OCI-LY1 (cell line): ENCODE measurements at regions not wholly inside any gene's neighbourhood (a gene's known extent, or its start where the extent isn't known, plus 50 kb on each side); places are given as distances from the start of the nearest gene placed in this dataset.

Experiments used
- H2AFZ ChIP-seq: fragments of 200-600 bp; sonication (generic), shearing (Covaris generic); 2 replicates; pipeline ENCODE4 v1.6.0; 2014; ENCODE audit warnings: antibody characterized with exemption, mild to moderate bottlenecking, low read length
- H3F3A ChIP-seq: fragments of 200-600 bp; sonication (generic), shearing (Covaris generic); 2 replicates; pipeline ENCODE4 v1.6.0; 2014; ENCODE audit warnings: mild to moderate bottlenecking, antibody characterized with exemption, low read length, moderate library complexity; ENCODE audit not compliant: insufficient read depth
- H3K27ac ChIP-seq: fragments of 200-600 bp; sonication (generic); 2 replicates; pipeline ENCODE4 v1.5.1; 2014; ENCODE audit warnings: low read length, mixed run types, mild to moderate bottlenecking, low read depth; ENCODE audit not compliant: poor library complexity, severe bottlenecking
- H3K27me3 ChIP-seq: fragments of 200-600 bp; sonication (generic); 2 replicates; pipeline ENCODE4 v1.6.0; 2014; ENCODE audit warnings: antibody characterized with exemption, mild to moderate bottlenecking, low read length, moderate library complexity; ENCODE audit not compliant: insufficient read depth
- H3K36me3 ChIP-seq: fragments of 200-600 bp; sonication (generic); 2 replicates; pipeline ENCODE4 v1.6.1; 2014; ENCODE audit warnings: mild to moderate bottlenecking, antibody characterized with exemption, low read length, moderate library complexity, mixed read lengths; ENCODE audit not compliant: insufficient read depth
- H3K4me1 ChIP-seq: fragments of 200-600 bp; sonication (generic); 2 replicates; pipeline ENCODE4 v1.5.1; 2014; ENCODE audit warnings: mild to moderate bottlenecking, low read length, moderate library complexity; ENCODE audit not compliant: insufficient read depth, severe bottlenecking
- H3K4me2 ChIP-seq: fragments of 200-600 bp; sonication (generic), shearing (Covaris generic); 2 replicates; pipeline ENCODE4 v1.6.1; 2014; ENCODE audit warnings: low read length
- H3K4me3 ChIP-seq: fragments of 200-600 bp; sonication (generic); 2 replicates; pipeline ENCODE4 v1.5.1; 2014; ENCODE audit warnings: low read length, low read depth, mild to moderate bottlenecking, mixed read lengths; ENCODE audit not compliant: poor library complexity, severe bottlenecking
- H3K79me2 ChIP-seq: fragments of 200-600 bp; shearing (Covaris generic); 2 replicates; pipeline ENCODE4 v1.6.1; 2016; ENCODE audit warnings: mixed run types, low read length, mixed read lengths; ENCODE audit not compliant: insufficient read depth
- H3K9ac ChIP-seq: fragments of 200-600 bp; sonication (generic), shearing (Covaris generic); 2 replicates; pipeline ENCODE4 v1.6.1; 2014; ENCODE audit warnings: mild to moderate bottlenecking, low read length, mixed read lengths
- H3K9me2 ChIP-seq: fragments of 200-600 bp; sonication (generic), shearing (Covaris generic); 2 replicates; pipeline ENCODE4 v1.6.1; 2014; ENCODE audit warnings: low read depth, mild to moderate bottlenecking, low read length, mixed read lengths
- H3K9me3 ChIP-seq: fragments of 200-600 bp; shearing (Covaris generic); 2 replicates; pipeline ENCODE4 v1.6.1; 2014; ENCODE audit warnings: low read length, mixed read lengths
- H4K20me1 ChIP-seq: fragments of 200-600 bp; sonication (generic), shearing (Covaris generic); 2 replicates; pipeline ENCODE4 v1.6.0; 2016; ENCODE audit warnings: mild to moderate bottlenecking, low read length; ENCODE audit not compliant: insufficient read depth
- CTCF ChIP-seq: fragments of 200-600 bp; sonication (generic), shearing (Covaris generic); IDR thresholded peaks from 2 replicates; pipeline ENCODE4 v1.5.1; 2017; ENCODE audit warnings: mild to moderate bottlenecking, antibody characterized with exemption, low read length, moderate library complexity, mixed read lengths
- EZH2 ChIP-seq: fragments of 200-600 bp; sonication (generic), shearing (Covaris generic); IDR thresholded peaks from 2 replicates; pipeline ENCODE4 v1.8.0; 2017; ENCODE audit warnings: borderline replicate concordance, mixed run types, mild to moderate bottlenecking, antibody characterized with exemption, low read length, moderate library complexity, mixed read lengths

DNA sequence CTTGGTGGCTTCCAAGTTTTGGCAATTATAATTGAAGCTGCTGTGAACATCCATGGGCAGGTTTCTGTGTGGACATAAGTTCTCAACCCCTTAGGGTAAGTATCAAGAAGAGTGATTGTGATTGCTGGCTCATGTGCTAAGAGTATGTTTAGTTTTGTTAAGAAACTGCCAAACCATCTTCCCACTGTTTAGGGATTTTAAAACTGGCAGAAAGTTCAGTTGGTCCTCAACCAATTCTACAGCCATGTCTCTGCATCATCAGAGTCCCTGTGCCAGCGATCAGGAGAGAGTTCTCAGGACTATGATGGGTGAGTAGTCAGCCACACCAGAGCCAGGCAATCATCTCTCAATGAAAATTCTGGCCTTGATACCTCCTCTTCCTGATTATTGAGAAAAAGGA lies 193.8 kb downstream of the ZC3H11B start:
- no peaks in the 10 kb centered on the region for H3F3A ChIP-seq
- no peak overlapping the region for H3K27ac ChIP-seq

DNA sequence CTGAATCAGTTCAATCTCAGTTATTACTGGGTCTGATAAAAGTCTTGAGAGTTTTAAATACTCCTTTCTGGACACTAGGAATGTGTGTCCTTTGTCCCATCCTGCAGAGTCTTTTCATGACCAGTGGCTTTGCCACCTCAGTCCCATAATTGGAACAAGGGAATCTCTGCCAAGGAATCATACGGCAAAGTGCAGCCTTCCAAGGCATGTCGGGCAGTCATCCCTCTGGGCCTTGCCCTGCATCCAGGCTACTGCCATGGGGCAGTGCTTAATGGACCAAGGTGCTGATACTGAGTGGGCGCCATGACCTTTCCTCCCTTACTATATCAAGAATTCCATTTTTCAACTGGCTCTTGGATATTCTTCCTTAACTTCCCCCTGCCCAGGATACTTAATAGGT lies 195.3 kb downstream of the ZC3H11B start:
- Histone ChIP-seq H3K27me3 (no peaks in the 10 kb centered on the region), H3K9me2 (no peaks in the 10 kb centered on the region), H3K4me3 (no peak overlapping the region), H3K27ac (no peak overlapping the region), H3K4me1 (no peaks in the 10 kb centered on the region), H4K20me1 (no peaks in the 10 kb centered on the region), H3K9me3 (no peaks in the 10 kb centered on the region), H3K79me2 (no peaks in the 10 kb centered on the region), H3K4me2 (no peak overlapping the region), H3K36me3 (no peaks in the 10 kb centered on the region), H2AFZ (no peak overlapping the region), H3F3A (no peaks in the 10 kb centered on the region), H3K9ac (no peak overlapping the region)
- TF ChIP-seq CTCF (no peak), EZH2 (no peak)

More for the DNA sequence above, 193.8 kb downstream of the ZC3H11B start:
- no peaks in the 10 kb centered on the region for H4K20me1 ChIP-seq
- H3K9ac ChIP-seq, result no peak overlapping the region
- no peak overlapping the region for H3K4me3 ChIP-seq
- H3K4me1 ChIP-seq, result no peaks in the 10 kb centered on the region
- no peaks in the 10 kb centered on the region for H3K9me2 ChIP-seq
- H2AFZ ChIP-seq, result no peak overlapping the region
- H3K36me3 ChIP-seq, result no peaks in the 10 kb centered on the region
- TF ChIP-seq EZH2 (no peak), CTCF (no peak)
- no peaks in the 10 kb centered on the region for H3K27me3 ChIP-seq
- no peaks in the 10 kb centered on the region for H3K9me3 ChIP-seq
- no peaks in the 10 kb centered on the region for H3K79me2 ChIP-seq
- no peak overlapping the region for H3K4me2 ChIP-seq

- Histone ChIP-seq H3K9ac (no peak overlapping the region), H4K20me1 (no peaks in the 10 kb centered on the region), H3K36me3 (no peaks in the 10 kb centered on the region), H3K4me1 (no peaks in the 10 kb centered on the region), H3K4me3 (no peak overlapping the region), H2AFZ (no peak overlapping the region), H3K79me2 (no peaks in the 10 kb centered on the region), H3F3A (no peaks in the 10 kb centered on the region), H3K27ac (no peak overlapping the region), H3K9me3 (no peaks in the 10 kb centered on the region), H3K4me2 (no peak overlapping the region), H3K27me3 (no peaks in the 10 kb centered on the region), H3K9me2 (no peaks in the 10 kb centered on the region)
- no peak for TF ChIP-seq EZH2
- peak; percentile 72 for TF ChIP-seq CTCF
These were observed 196.2 kb downstream of the ZC3H11B start for GRCh38 chr1:219416598-219417238.
